ENCODE measurements at regions not wholly inside any gene's neighbourhood (a gene's known extent, or its start where the extent isn't known, plus 50 kb on each side); places are given as distances from the start of the nearest gene placed in this dataset.

DNA sequence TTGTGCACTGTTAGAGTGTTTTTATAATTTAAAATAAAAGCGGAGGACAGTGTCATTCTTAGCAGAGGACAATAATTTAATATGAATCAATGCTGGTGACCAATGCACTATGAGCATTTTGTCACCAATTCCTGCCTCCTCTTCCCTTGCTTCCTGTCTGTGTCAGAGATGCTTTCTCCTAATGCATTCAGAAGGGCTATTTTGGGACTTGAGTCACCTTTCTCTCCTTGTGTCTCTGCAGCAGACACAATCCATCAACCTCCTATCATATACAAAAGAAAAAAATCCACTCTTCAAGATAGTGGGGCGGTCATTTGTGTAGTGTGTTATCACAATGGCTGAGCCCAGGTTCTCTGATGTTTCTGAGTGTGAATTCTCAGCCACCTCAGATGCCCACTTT, 191.9 kb upstream of the VEPH1 start:
- TF ChIP-seq, protein P1, sequence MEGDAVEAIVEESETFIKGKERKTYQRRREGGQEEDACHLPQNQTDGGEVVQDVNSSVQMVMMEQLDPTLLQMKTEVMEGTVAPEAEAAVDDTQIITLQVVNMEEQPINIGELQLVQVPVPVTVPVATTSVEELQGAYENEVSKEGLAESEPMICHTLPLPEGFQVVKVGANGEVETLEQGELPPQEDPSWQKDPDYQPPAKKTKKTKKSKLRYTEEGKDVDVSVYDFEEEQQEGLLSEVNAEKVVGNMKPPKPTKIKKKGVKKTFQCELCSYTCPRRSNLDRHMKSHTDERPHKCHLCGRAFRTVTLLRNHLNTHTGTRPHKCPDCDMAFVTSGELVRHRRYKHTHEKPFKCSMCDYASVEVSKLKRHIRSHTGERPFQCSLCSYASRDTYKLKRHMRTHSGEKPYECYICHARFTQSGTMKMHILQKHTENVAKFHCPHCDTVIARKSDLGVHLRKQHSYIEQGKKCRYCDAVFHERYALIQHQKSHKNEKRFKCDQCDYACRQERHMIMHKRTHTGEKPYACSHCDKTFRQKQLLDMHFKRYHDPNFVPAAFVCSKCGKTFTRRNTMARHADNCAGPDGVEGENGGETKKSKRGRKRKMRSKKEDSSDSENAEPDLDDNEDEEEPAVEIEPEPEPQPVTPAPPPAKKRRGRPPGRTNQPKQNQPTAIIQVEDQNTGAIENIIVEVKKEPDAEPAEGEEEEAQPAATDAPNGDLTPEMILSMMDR (IDR thresholded peaks at IDR 0.05; ENCODE audit: low read depth, low read length, missing control alignments): no peak
- no peak overlapping the region for H3K4me3 ChIP-seq (replicated peaks; ENCODE audit: low read depth, low read length)

DNA sequence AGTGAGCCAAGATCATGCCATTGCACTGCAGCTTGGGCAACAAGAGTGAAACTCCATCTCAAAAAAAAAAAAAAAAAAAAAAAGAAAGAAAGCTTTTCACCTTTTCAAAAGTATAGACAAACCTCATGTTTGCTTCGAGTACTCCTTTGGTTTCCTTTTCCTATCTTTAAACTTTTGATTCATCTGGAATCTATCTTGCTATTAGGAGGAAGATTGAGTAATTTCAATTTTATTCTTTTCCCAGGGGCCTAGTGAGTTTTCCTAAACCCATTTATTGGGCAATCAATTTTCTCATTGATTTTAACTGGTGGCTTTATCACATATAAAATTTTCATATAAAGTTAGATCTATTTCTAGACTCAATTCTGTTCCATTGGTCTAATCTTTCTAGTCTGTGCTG, 190.5 kb upstream of the VEPH1 start:
- no peak overlapping the region for H3K4me3 ChIP-seq (replicated peaks; ENCODE audit: low read depth, low read length)
- TF ChIP-seq, protein P1 (IDR thresholded peaks at IDR 0.05; ENCODE audit: low read depth, low read length, missing control alignments): no peak

More for the DNA sequence above, 191.9 kb upstream of the VEPH1 start:
- DNase-seq (ENCODE audit: extremely low read depth, low read depth): no peak

DNA sequence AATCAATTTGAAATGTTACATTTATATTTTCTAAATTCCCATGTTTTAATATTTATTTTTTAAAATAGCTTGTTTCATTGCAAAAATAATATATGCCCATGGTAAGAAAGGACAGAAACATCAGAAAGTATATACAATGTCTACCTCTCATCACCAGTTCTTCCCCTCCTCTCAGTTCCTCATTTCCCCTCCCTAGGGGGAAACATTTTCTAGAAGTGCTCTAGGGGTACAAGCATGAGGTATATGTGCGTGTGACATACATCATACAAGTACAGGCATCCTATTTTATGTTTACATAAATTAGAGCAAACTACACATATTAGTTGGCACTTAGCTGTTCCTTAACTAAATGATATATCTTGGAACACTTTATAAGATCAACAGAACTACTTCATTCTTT, 189.3 kb upstream of the VEPH1 start:
- no peak for DNase-seq (ENCODE audit: extremely low read depth, low read depth)
- no peak overlapping the region for H3K4me3 ChIP-seq (replicated peaks; ENCODE audit: low read depth, low read length)
- TF ChIP-seq, protein P1 (IDR thresholded peaks at IDR 0.05; ENCODE audit: low read depth, low read length, missing control alignments): no peak

More for the DNA sequence above, 190.5 kb upstream of the VEPH1 start:
- DNase-seq (ENCODE audit: extremely low read depth, low read depth): no peak

DNA sequence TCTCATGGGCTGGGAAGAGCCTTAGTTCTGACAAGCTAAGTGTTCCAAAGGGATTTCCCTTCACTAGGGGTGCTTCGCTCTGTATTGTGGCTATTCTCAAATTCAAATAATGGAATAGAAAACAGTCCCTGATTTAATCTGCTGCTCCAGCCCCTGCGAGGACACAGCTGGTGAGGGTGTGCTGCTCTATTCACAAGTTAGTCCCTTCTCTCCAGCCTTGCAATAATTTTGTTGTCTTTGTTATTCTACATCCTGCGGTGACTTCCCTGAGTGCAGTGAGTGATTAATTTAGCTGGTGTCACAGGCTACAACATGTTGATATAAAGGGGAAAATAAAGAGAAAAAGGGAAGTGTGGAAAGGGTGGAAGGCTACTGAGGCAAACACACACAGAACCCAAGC, 180.5 kb upstream of the VEPH1 start:
- no peak for DNase-seq (ENCODE audit: extremely low read depth, low read depth)
- TF ChIP-seq, protein P1 (IDR thresholded peaks at IDR 0.05; ENCODE audit: low read depth, low read length, missing control alignments): no peak
- H3K4me3 ChIP-seq (replicated peaks; ENCODE audit: low read depth, low read length): no peak overlapping the region

DNA sequence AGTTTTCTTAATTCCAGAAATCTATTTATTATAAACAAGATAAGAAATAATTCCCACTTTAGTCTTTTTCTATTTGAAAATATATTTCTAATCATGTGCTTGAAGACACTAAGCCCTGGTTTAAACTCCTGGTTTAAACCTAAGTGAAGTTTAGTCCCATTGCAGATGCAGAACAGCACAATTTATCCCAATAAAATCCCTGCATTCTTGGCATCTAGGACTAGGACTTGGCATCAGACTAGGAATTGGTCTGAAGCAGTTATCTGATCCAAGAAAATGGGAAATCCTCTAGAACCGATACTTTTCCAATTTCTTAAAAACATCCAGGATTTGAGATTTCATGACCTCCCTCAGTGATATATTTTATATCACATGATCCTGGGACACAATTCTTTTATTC, 168.8 kb upstream of the VEPH1 start:
- no peak overlapping the region for H3K4me3 ChIP-seq (replicated peaks; ENCODE audit: low read depth, low read length)
- TF ChIP-seq, protein P1 (IDR thresholded peaks at IDR 0.05; ENCODE audit: low read depth, low read length, missing control alignments): no peak
- DNase-seq (ENCODE audit: extremely low read depth, low read depth): no peak

DNA sequence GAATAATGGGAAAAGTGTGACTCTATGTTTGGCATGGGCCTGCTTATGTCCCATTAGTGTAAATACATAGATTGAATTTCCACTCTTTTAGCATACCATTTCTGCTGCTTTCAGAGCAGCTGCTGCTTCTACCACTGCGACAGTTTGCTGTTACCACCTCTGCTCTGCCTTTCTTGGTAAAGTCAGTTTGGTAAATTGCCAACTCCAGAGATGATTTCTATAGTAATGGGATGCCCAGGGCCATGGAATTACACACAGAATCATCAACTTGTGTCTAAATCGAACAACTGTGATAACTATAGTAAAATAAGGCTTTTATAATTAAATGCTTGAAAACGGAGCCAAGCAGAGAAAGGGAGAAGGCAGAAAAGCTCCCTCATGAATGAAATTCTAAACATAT, 168.4 kb upstream of the VEPH1 start:
- no peak overlapping the region for H3K4me3 ChIP-seq (replicated peaks; ENCODE audit: low read depth, low read length)
- TF ChIP-seq, protein P1 (IDR thresholded peaks at IDR 0.05; ENCODE audit: low read depth, low read length, missing control alignments): no peak
- DNase-seq (ENCODE audit: extremely low read depth, low read depth): no peak

DNA sequence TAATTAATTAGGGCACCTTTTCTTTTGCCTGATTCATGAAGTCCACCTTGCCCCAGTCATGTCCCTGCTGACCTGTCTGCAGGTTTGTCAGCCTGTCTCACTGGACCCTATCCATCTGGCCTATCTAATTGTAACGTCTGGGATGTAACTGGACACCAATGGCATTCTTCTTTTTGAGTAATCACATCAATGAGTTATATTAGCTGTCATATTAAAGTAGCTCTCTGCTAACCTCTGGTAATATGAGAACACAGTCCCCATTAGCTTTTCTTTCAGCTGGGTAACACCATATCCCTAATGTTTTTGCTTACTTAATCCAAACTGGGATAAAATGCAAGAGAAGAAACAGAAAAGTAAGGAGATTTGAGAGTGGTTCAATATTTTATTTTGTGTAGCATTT, 166.2 kb upstream of the VEPH1 start:
- H3K4me3 ChIP-seq (replicated peaks; ENCODE audit: low read depth, low read length): no peak overlapping the region
- TF ChIP-seq, protein P1 (IDR thresholded peaks at IDR 0.05; ENCODE audit: low read depth, low read length, missing control alignments): no peak
- DNase-seq (ENCODE audit: extremely low read depth, low read depth): peak; percentile 11
